HG03196 (cell line): ENCODE measurements at regions not wholly inside any gene's neighbourhood (a gene's known extent, or its start where the extent isn't known, plus 50 kb on each side); places are given as distances from the start of the nearest gene placed in this dataset.

Experiments
- ATAC-seq: cut with Tn5 transposase; IDR thresholded peaks from one replicate; pipeline ENCODE4 v1.9.1; 2021; ENCODE audit not compliant: unreplicated experiment

DNA sequence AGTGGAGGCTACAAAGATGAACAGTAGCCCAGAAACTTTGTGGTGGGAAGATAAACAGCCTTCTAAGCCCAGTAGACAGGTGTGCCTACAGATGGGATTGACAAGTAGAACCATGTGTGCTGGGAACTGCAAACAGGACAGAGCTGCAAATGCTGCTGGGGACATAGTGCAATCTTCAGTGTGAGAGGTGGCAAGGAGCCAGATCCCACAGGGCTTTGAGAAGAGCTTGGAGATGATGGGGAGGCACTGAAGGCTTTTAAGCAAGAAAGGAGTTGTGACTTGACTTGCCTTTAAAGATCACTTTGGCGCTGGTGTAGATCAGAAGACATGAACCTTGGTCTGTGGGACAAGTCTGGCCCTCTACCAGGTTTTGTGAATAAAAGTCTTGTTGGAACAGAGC, 675.2 kb downstream of the ACTL7B start:
- no peak for ATAC-seq

DNA sequence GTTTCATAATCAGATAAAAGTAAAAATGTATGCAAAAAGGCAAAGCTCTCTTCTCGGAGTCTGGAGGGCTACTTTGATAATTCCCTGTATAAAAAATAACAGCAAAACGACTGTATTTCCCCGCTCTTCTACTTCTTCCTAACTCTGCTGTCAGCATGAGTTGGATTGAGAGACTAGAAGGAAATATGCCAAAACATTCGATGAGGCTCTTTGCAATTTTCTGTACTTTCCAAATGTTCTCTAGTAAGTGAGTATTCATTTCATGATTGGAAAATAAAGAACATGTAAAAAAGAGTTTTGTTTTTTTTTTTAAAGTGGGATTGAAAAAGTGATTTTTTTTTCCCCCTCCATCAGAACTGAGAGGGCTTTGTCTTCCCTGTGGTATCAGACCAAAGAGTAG, 677.5 kb downstream of the ACTL7B start:
- ATAC-seq = no peak

DNA sequence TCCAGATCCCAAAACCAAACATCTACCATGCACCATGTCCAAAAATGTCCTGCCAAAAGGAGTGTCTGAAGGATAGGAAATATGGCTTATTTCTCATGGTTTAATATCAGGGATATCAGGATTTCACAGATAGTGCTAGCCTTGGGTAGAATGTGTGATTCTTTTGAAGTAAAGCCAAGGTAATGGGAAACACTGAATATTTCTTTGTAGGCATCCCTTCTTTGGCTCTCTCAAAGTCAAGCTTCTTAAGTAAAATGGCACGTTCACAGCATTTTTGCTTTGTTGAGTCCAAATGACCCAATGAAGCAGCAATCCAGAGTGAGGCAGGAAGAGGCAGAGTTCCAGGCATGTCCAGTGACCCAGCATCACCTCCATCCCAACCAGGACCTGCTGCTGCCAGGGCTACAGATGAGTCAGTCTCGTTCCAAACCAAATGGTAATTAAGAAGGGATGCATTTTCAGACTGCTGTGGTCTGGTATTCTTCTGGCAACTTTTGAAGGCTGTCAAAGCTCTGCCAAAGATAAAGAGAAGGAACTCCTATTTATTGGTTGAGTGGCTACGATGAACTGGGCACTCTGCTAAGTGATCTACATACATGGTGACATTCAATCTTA, 678.8 kb upstream of the KLF4 start:
- ATAC-seq = no peak

DNA sequence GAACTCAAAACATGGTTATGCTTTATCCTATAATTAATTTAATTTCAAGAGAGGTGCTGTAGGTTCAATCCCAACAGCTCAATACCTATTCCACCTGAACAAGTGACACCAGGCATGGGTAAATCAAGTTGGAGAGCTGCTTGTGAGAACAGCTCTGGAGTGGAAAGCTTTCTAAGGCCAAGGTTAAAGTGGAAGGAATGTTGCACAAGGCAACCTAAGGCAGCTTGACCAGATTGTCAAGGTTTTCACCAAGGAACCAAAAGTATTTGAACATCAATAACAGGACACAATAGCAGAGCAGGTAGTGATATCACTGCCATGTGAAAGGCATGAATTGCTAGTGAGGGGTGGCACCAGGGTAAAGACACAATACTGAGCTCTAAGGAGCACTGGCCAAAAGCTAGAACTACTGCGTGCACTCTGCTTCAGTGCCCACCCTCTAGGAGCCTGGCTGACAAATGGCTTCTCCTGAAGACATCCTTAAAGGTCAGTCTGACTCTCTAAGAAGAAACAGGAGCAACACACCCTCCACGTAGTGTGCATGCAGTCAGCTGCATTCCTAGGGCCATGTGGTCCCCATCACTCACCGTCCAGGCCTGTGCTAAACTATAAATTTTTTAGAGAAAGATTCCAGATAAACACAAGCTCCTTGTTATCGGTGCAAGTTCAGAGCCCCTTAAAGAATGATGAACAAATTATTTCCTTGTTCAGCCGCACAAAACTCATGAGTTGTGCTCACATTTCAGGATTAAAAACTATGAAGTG, 677.7 kb upstream of the KLF4 start:
- ATAC-seq = no peak

DNA sequence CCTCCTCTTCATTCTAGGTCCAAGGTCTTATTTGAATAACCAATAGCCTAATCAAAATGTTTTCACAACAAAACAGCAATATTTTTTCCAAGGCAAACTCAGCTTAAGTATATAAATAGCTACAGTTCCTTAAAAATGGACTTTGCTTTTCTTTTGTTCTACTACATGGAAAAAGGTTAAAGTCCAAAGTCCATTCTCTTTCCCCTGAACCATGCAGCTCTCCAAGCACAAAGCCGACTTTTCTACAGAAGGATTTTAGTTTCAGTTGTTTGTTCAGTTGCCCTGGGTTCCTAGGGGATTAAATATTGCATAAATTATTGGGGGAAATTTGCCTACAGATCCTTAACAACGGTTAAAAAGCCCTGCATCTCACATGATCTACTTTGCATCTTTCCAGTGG, 677.0 kb upstream of the KLF4 start:
- ATAC-seq = no peak

DNA sequence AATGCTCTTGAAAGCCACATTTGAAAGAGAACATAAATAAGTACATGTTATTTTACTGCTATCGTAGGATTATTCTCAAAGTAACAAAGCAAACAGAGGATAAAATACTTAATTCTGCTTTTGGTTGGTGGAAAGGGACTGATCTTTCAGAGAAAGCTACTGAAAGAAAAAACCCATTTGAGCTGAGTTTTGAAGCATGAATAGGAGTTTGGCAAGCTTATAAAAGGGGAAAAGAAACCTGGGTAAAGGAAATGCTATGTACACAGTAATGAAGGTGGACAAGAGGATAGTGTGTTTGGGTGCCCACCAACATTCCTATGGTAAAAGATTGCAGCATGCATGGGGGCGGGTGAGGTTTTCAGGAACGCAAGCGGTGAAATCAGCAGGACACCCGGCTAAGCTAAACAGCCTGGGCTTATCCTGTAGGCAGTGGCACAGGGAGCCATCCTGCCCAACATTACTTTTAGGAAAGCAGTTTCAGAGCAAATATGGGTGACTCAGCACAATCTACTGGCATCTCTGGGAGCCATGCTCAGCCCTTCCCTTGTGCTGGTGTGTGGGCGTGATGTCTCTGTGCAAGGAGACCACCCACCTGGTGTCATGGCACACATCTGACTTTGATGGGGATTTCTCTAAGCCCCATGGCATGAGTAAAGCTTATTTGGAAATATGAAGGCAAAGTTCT, 673.9 kb upstream of the KLF4 start:
- no peak for ATAC-seq

DNA sequence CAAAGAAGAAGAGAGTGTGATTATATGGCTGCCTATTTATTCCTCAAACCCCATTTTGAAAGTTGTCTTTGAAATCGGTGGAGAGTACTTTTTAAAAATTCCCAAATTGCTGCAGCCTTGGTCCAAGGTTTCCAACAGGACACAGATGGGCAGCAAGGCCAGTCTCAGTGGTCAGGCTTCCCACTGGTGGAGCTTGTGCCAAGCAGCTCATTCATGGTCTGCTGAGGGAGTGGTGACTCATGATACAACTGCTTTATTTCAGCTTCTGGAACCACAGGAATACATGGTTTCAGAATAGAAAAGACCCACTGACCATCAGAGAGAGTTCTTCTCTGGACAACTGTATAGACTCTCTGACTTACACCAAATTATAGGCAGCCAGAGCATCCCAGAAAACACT, 673.1 kb upstream of the KLF4 start:
- no peak for ATAC-seq

DNA sequence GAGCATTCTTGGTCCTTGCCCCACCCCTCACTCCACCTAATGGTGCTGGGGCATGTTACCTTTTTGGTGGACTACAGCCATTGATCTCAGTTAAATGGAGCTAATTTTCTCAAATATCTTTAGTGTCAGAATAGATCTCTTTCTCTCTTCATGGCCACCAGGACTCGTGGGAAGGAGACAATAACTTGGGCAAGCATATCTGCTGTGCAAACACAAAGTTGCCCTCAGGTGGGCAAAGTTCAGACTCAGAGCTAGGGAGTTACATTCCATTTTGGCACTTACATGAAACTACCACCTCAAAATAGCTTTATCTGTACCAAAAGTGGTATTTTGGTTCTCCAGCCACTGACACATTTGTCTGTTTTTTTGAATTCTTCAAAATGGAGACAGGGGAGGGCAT, 671.9 kb upstream of the KLF4 start:
- ATAC-seq = no peak

DNA sequence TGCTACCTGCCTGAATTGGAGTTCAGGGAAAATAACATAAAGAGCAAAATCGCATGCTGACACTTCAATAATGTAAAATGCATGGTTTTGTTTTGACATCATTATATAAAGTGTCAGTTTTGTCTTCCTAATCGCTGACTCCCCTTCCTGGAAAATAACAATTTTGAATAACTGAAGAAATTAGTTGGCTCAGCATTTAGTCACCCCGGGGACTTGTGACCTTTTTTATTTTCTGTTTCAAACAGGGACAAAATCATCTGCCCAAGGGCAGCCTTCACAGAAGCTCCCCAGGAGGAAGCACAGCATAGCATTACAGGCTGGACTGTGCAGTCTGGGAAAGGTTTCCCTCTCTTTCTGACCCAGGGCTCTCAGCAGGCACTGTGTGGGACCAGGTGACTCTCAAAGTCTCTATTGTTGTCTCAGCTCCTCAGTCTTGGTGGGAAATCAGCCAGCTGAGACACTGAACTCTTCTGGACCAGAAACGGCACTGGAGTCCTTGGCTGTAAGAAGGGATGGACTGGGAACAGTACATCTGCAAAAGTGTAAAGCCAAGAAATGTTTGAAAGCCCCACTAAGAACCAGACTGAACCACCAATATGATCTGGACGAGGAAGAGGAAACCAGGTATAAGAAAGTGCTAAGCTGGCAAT, 671.3 kb upstream of the KLF4 start:
- no peak for ATAC-seq

DNA sequence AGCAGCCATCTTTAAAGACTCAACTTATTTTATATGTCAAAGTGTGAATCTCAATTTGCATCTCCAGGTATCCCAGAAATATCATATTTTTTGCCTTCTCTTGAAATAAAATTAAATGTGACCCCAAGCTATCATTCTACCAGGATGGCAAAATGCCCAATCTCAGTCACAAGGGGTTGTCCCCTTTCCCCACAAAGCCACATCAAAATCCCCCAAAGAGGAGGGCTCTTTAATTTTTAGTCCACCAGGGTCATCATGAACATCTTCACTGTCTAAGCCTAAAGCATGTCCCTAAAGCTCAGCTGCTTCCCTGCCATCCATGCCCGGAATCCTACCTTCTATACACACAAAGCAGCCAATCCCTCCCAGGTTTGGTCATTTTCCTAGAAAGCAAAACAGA, 670.5 kb upstream of the KLF4 start:
- ATAC-seq = no peak

DNA sequence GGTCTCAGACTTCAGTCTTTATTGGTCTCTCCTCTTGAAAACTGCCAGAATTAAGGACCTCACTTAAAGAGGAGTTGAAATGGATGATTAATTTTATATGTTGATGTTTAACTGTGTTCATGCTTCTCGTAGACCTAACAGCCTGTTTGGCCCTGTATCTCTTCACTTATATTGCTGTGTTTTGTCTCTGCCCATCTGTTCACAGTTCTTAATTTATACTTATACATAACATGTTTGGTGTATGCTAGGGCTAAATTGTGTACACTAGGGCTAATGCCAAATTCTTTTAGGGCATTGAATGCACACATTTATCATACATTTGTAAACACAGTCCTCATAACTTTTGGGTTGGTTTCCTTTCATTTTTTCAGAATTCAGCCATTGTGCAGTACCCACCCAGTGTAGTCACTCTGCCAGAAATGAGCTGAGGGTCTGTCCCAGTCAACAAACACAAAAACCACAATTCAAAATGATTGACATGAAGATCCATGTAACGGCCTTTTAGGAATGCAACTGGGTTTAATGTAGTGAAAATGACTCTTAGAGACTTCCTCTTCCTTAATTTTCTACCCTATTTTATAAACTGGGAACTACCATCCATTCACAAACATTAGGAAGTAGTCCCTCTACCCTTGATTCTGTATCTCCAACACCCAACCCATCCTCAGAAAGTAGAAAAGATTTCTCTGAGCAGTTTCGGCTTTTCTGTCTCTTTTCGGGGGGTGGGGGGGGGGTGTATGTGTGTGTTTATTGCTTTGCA, 668.8 kb upstream of the KLF4 start:
- ATAC-seq = no peak

DNA sequence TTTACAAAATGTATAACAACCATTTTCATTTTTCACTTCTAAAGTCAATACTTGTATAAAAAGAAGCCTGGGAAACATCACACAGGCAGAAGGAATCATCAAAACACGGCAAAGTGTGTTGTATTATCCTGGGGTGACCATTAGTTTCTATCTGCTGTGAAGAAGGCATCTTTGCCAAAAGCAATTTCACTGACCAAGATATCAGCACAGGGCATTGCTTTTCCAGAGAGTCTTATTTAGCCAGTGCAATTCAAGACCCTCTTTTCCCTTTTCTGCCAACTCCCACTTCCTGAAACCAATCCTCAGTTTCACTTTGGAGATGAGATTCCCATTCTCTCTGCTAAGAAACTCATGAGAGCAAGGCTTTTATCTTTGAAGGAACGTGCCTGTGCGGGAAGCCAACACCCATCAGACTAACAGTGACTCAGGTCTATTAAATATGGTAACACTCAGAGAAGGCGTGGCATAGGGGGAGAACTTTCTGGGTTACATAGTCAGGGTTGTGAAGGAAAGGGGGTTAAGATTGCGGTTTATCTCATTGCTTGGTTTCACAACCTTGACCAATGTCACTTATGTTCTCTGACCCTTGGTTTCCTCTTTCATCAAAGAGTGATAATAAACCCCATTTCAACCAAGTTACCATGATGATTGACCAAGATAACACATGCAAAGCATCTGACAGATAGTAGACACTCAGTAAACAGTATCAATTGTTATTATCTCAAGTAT, 666.9 kb upstream of the KLF4 start:
- ATAC-seq = no peak

DNA sequence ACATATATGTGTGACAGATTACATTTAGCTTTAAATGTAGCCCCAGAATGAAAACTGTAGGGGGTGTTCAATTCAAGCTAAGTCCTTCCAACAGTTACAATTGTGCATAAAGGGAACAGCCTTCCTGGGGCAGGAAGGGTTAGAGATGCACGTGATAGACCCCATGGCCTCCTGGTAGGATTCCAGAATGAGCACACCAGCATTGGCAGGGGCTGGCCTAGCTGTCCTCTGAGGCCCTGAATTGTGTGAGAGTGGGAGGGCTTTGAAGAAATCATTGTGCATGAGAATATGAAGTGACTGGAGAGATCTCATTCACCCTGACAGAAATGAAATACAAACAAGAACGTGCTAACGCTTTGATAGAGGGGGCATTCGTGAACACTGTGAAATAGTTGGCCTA, 663.8 kb upstream of the KLF4 start:
- no peak for ATAC-seq

DNA sequence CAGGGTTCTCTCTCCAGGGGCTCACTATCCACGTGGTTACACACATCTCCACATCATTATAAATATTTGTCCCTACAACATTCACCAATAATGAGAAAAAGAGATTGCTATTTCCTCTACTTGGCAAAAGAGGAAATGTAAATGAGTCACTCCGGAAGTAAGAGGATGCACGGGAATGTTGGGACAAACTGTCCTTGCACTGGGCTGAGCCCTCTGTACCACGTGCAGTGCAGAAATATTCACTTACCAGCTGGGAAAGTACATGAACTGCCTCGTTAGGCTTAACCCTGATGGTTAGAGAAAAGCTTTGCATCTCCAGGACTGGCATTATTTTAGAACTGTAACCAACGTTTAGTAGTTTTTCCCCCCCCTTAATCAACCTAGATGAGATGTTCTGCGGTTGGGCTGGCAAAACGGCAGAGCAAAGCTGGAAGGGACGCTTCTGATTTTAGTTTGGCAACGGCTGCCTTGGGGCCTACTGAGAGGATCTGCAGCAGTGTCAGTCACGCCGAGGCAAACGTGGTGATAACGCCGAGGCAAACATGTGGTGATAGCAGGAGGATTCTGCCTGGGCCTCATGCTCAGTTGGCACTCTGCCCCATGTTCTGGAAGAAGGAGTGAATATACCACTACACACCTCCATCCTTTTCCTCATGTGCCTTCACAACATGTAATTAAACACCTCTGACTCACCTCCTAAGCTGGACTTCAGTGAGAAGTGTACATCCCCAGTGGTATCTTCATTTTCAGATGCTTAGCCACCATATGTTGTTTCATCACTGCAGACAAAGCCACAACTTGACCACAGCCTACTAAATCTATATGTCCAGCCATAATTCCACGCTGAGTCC, 661.4 kb upstream of the KLF4 start:
- ATAC-seq = no peak

DNA sequence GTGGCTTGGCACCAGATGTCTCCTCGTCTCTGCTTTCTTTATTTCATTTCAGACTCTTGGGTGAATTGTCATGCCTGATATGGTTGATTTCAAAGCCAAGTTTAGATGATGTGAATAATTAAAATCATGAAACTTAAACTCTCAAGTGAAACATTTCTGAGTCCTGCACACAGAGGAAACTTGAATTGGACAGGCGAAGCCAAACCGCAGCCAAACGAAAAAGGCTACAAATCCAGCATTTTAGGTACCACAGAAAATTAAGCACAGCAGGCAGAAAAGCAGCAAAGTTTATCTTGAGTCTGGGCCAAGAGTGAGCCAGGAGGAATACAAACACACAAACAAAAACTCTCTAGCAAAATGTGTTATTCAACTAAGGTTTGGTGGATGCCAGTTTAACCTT, 659.8 kb upstream of the KLF4 start:
- ATAC-seq = no peak

DNA sequence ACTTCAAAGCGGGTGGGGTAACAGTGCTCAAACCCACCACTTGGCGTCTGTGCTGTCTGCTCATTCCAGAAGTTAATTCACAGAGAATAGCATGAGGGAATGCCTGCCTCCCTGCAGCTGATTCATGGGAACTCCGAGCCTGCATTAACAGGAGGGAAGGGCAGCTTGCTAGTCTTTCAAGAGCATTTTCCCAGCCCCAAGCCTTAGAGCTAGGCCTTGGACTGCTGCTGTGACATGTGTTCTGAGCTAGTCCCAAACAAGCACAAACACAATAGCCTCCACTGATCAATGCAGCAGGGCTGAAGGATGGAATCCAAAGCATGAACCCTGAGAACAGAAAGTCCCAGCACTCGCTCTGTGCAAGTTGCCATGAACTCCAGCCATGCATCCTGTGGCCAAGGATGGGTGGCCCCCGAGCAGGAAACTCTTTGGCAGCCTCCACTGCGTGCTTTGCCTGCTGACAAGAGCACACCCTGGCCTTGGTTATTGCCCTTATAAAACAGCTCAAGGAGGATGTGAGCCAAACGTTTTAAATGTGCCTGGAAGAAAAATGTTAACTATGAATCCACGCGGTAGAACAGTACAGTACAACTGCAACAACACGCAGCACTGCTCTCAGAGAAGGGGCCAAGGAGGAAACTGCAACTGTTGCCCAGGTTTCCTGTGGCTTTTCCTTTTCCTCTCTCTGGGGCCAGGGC, 653.1 kb upstream of the KLF4 start:
- no peak for ATAC-seq

DNA sequence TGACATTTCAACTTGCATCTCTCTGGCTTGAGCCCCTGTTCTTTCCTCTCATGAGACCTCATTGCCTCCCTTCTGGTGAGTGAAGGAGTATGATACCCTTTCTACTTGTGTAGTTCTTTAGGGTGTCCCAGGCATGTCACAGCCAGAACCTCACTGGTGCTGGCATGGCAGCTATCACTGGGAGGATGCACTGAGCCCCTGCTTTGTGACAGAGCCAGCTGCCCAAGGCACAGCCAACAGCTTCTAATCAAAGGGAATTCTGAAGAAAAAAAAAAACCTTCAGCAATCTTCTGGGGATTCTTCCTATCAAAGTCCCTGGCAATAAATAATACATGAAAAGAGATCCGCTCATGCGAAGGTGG, 652.6 kb upstream of the KLF4 start:
- ATAC-seq = no peak

DNA sequence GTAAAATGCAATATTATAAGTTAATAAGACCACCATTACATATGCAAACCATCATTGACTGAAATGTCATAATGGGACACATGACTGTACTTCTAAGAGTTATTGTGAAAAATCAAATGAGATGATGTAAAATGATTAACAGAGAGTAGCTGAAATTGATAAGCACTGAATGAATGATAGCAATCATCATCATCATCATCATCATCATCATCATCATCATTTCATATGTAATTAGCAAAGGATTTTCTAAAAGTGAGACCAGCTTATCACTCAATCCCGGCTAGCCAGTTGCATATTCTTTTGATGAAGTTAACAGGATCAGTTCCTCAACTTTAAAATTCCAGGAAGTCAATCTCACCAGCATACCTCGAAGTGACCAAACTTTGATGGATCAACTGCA, 650.3 kb upstream of the KLF4 start:
- no peak for ATAC-seq

DNA sequence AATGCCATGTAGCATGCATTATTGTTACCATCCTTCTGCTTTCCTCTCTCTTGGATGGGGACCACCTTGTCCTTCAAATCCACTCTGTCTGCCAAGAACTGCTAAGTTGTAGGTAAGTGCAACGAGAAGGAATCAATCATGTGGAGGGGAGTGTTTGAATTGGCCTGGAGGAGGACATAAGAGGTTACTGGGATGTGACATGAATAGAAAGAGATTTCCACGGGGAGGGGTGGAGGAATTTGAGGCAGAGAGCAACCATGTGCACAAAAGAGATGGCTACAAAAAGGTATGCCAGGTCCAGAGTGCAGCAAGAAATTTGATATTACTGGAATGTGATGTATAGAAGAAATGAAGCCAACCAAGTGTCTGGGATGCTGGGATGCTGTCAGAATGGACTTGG, 648.9 kb upstream of the KLF4 start:
- no peak for ATAC-seq
